HEK293 (cell line): ENCODE measurements at regions not wholly inside any gene's neighbourhood (a gene's known extent, or its start where the extent isn't known, plus 50 kb on each side); places are given as distances from the start of the nearest gene placed in this dataset.

Experiments
- CTCF ChIA-PET: fragments of 350-600 bp; formaldehyde crosslinking; extraction: SDS; loops from one replicate; lab custom pipeline; 2021; ENCODE audit warnings: antibody characterized with exemption; lab: Yijun Ruan, JAX
- POLR2A ChIA-PET: fragments of 300-600 bp; formaldehyde crosslinking; extraction: SDS; loops from one replicate; lab custom pipeline; 2020; ENCODE audit warnings: antibody characterized with exemption, inconsistent platforms; lab: Yijun Ruan, JAX
- H3K27ac ChIP-seq: fragments of 200-500 bp; sonication (Bioruptor generic); 2 replicates; pipeline ENCODE4 v1.5.1; 2014; ENCODE audit warnings: low read depth, low read length, control low read depth, inconsistent platforms; ENCODE audit errors: extremely low read depth
- H3K36me3 ChIP-seq, 2 experiments: fragments of 200-500 bp in 1 of 2; sonication (Bioruptor generic) in 1 of 2; 1 replicate in 1 of 2; 2 replicates in 1 of 2; pipeline ENCODE4 v1.5.1; 2014 to 2017; ENCODE audit warnings: inconsistent platforms in 2 of 2, low read length in 2 of 2; ENCODE audit not compliant: control insufficient read depth in 2 of 2, insufficient read depth in 1 of 2
- H3K4me1 ChIP-seq: fragments of 200-500 bp; sonication (Bioruptor generic); 2 replicates; pipeline ENCODE4 v1.5.1; 2014; ENCODE audit warnings: mild to moderate bottlenecking, low read length, inconsistent platforms; ENCODE audit not compliant: control insufficient read depth, insufficient read depth
- H3K4me3 ChIP-seq: 2 replicates; pipeline ENCODE4 v1.5.1; 2011; ENCODE audit warnings: low read depth, mild to moderate bottlenecking, control low read depth, low read length, moderate library complexity
- H3K9me3 ChIP-seq: fragments of 200-500 bp; sonication (Bioruptor generic); 2 replicates; pipeline ENCODE4 v1.5.1; 2014; ENCODE audit warnings: low read depth, low read length, inconsistent platforms; ENCODE audit not compliant: control insufficient read depth, insufficient read depth
- KLF16 ChIP-seq: fragments of 450-650 bp; formaldehyde crosslinking; IDR thresholded peaks from 2 replicates; pipeline ENCODE4 v1.5.1; 2017; ENCODE audit warnings: missing biosample characterization, missing genetic modification characterization
- KLF9 ChIP-seq: fragments of 450-650 bp; formaldehyde crosslinking; IDR thresholded peaks from 2 replicates; pipeline ENCODE4 v1.5.1; 2016; ENCODE audit warnings: missing biosample characterization, missing genetic modification characterization, low read depth
- SALL2 ChIP-seq: fragments of 450-650 bp; formaldehyde crosslinking; IDR thresholded peaks from 2 replicates; pipeline ENCODE4 v1.5.0; 2017; ENCODE audit warnings: missing biosample characterization, mild to moderate bottlenecking, missing genetic modification characterization, borderline replicate concordance
- SETDB1 ChIP-seq: IDR thresholded peaks from one replicate; pipeline ENCODE4 v1.6.1; 2017; ENCODE audit warnings: mild to moderate bottlenecking, low read length, moderate library complexity, mixed read lengths; ENCODE audit not compliant: insufficient read length
- ZFP41 ChIP-seq: fragments of 450-650 bp; formaldehyde crosslinking; IDR thresholded peaks from 2 replicates; pipeline ENCODE4 v1.5.1; 2016; ENCODE audit warnings: missing biosample characterization, missing genetic modification characterization, borderline replicate concordance
- ZNF132 ChIP-seq: fragments of 450-650 bp; formaldehyde crosslinking; IDR thresholded peaks from 2 replicates; pipeline ENCODE4 v1.5.1; 2017; ENCODE audit warnings: missing biosample characterization, missing genetic modification characterization, borderline replicate concordance
- ZNF184 ChIP-seq: fragments of 450-650 bp; IDR thresholded peaks from 2 replicates; pipeline ENCODE4 v1.5.1; 2018; ENCODE audit warnings: missing biosample characterization, mild to moderate bottlenecking, missing genetic modification characterization
- ZNF202 ChIP-seq: fragments of 450-650 bp; formaldehyde crosslinking; IDR thresholded peaks from 2 replicates; pipeline ENCODE4 v1.5.1; 2016; ENCODE audit warnings: missing biosample characterization, missing genetic modification characterization, borderline replicate concordance
- ZNF292 ChIP-seq: fragments of 450-650 bp; formaldehyde crosslinking; IDR thresholded peaks from 2 replicates; pipeline ENCODE4 v1.5.1; 2016; ENCODE audit warnings: low read depth, missing biosample characterization, missing genetic modification characterization, borderline replicate concordance
- ZNF416 ChIP-seq: fragments of 450-650 bp; formaldehyde crosslinking; IDR thresholded peaks from 2 replicates; pipeline ENCODE4 v1.5.1; 2016; ENCODE audit warnings: missing biosample characterization, missing genetic modification characterization
- ZNF596 ChIP-seq: fragments of 450-650 bp; IDR thresholded peaks from 2 replicates; pipeline ENCODE4 v1.5.0; 2018; ENCODE audit warnings: missing biosample characterization, mild to moderate bottlenecking, missing genetic modification characterization, moderate library complexity
- ZNF629 ChIP-seq: fragments of 450-650 bp; formaldehyde crosslinking; IDR thresholded peaks from 2 replicates; pipeline ENCODE4 v1.5.1; 2017; ENCODE audit warnings: missing biosample characterization, missing genetic modification characterization
- ZNF843 ChIP-seq: fragments of 450-650 bp; formaldehyde crosslinking; IDR thresholded peaks from 2 replicates; pipeline ENCODE4 v1.5.1; 2016; ENCODE audit warnings: missing biosample characterization, missing genetic modification characterization
- TF ChIP-seq, protein P1 (sequence below): fragments of 450-650 bp; formaldehyde crosslinking; IDR thresholded peaks from 2 replicates; pipeline ENCODE4 v1.5.1; 2016; ENCODE audit warnings: missing biosample characterization, missing genetic modification characterization, borderline replicate concordance
- TF ChIP-seq, protein P2 (sequence below): sonication (generic); formaldehyde crosslinking; IDR thresholded peaks from 2 replicates; pipeline ENCODE4 v1.8.1; 2022; ENCODE audit warnings: mild to moderate bottlenecking, moderate library complexity, missing genetic modification reagents
- TF ChIP-seq, protein P3 (sequence below): fragments of 450-650 bp; formaldehyde crosslinking; IDR thresholded peaks from 2 replicates; pipeline ENCODE4 v1.5.1; 2016; ENCODE audit warnings: missing biosample characterization, missing genetic modification characterization
- TF ChIP-seq, protein P4 (sequence below): fragments of 450-650 bp; formaldehyde crosslinking; IDR thresholded peaks from 2 replicates; pipeline ENCODE4 v1.5.1; 2017; ENCODE audit warnings: missing biosample characterization, mild to moderate bottlenecking, missing genetic modification characterization, moderate library complexity
- TF ChIP-seq, protein P5 (sequence below): fragments of 450-650 bp; formaldehyde crosslinking; IDR thresholded peaks from 2 replicates; pipeline ENCODE4 v1.5.1; 2016; ENCODE audit warnings: missing biosample characterization, missing genetic modification characterization
- TF ChIP-seq, protein P6 (sequence below): fragments of 450-650 bp; formaldehyde crosslinking; IDR thresholded peaks from 2 replicates; pipeline ENCODE4 v1.5.1; 2016; ENCODE audit warnings: missing biosample characterization, missing genetic modification characterization

DNA sequence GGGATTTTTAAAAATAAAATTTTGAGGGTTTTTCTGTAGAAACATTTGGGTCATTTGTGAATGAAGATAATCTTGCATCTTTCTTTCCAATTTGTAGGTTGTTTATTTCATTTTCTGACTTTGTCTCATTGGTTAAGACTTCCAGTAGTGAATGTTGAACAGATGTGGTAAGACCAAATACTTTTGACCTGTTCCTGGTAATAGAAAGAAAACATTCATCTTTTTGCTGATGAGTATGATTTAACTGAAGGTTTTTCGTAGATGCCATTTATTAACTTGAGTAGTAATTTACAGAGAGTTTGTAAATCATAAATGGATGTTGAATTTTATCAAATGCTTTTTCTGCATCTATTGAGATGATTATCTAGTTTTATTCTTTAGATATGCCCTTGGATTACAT lies 416.1 kb upstream of the CITED2 start (continued):
- TF ChIP-seq, protein P1, sequence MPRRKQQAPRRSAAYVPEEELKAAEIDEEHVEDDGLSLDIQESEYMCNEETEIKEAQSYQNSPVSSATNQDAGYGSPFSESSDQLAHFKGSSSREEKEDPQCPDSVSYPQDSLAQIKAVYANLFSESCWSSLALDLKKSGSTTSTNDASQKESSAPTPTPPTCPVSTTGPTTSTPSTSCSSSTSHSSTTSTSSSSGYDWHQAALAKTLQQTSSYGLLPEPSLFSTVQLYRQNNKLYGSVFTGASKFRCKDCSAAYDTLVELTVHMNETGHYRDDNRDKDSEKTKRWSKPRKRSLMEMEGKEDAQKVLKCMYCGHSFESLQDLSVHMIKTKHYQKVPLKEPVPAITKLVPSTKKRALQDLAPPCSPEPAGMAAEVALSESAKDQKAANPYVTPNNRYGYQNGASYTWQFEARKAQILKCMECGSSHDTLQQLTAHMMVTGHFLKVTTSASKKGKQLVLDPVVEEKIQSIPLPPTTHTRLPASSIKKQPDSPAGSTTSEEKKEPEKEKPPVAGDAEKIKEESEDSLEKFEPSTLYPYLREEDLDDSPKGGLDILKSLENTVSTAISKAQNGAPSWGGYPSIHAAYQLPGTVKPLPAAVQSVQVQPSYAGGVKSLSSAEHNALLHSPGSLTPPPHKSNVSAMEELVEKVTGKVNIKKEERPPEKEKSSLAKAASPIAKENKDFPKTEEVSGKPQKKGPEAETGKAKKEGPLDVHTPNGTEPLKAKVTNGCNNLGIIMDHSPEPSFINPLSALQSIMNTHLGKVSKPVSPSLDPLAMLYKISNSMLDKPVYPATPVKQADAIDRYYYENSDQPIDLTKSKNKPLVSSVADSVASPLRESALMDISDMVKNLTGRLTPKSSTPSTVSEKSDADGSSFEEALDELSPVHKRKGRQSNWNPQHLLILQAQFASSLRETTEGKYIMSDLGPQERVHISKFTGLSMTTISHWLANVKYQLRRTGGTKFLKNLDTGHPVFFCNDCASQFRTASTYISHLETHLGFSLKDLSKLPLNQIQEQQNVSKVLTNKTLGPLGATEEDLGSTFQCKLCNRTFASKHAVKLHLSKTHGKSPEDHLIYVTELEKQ (tag by site-specific recombination) = no peak
- TF ChIP-seq ZNF202 (tag by site-specific recombination) = no peak
- no peak for TF ChIP-seq KLF9 (tag by site-specific recombination)
- no peak for TF ChIP-seq ZNF596 (tag by site-specific recombination)
- TF ChIP-seq ZNF843 (tag by site-specific recombination) = no peak
- no peak for TF ChIP-seq ZNF132
- TF ChIP-seq, protein P2, sequence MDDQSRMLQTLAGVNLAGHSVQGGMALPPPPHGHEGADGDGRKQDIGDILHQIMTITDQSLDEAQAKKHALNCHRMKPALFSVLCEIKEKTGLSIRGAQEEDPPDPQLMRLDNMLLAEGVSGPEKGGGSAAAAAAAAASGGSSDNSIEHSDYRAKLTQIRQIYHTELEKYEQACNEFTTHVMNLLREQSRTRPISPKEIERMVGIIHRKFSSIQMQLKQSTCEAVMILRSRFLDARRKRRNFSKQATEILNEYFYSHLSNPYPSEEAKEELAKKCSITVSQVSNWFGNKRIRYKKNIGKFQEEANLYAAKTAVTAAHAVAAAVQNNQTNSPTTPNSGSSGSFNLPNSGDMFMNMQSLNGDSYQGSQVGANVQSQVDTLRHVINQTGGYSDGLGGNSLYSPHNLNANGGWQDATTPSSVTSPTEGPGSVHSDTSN (CRISPR knock-in tag) = no peak
- TF ChIP-seq SALL2 (tag by site-specific recombination) = no peak
- no peak for TF ChIP-seq ZNF292 (tag by site-specific recombination)
- TF ChIP-seq, protein P3, sequence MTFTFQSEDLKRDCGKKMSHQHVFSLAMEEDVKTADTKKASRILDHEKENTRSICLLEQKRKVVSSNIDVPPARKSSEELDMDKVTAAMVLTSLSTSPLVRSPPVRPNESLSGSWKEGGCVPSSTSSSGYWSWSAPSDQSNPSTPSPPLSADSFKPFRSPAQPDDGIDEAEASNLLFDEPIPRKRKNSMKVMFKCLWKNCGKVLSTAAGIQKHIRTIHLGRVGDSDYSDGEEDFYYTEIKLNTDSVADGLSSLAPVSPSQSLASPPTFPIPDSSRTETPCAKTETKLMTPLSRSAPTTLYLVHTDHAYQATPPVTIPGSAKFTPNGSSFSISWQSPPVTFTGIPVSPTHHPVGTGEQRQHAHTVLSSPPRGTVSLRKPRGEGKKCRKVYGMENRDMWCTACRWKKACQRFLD (tag by site-specific recombination) = no peak
- TF ChIP-seq, protein P4, sequence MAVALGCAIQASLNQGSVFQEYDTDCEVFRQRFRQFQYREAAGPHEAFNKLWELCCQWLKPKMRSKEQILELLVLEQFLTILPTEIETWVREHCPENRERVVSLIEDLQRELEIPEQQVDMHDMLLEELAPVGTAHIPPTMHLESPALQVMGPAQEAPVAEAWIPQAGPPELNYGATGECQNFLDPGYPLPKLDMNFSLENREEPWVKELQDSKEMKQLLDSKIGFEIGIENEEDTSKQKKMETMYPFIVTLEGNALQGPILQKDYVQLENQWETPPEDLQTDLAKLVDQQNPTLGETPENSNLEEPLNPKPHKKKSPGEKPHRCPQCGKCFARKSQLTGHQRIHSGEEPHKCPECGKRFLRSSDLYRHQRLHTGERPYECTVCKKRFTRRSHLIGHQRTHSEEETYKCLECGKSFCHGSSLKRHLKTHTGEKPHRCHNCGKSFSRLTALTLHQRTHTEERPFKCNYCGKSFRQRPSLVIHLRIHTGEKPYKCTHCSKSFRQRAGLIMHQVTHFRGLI (tag by site-specific recombination) = no peak
- no peak for TF ChIP-seq ZNF184 (tag by site-specific recombination)
- TF ChIP-seq KLF16 = no peak
- TF ChIP-seq, all 188 proteins: peak for 0

DNA sequence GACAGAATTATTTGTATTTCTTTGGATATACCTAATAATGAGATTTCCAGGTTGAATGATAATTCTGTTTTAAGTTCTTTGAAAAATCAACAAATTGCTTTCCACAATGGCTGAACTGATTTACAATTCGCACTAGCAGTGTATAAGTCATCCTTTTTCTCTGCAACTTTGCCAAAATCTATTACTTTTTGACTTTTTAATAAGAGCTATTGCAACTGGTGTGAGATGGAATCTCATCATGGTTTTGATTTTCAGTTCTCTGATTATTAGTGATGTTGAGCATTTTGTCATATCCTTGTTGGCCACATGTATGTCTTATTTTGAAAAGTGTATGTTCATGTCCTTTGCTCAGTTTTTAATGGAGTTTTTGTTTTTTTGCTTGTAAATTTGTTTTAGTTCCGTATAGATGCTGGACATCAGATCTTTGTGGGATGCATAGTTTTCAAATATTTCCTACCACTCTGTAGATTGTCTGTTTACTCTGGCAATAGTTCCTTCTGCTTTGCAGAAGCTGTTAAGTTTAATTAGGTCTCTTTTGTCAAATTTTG lies 409.8 kb upstream of the CITED2 start:
- CTCF ChIA-PET = interaction anchor here (0.6 kb wide), 1 partner anchor 186 kb away, joined by 7 read pairs; no protein-coding TSS in a partner anchor

More for the DNA sequence above, 409.8 kb upstream of the CITED2 start:
- H3K9me3 ChIP-seq = no peaks in the 10 kb centered on the region
- H3K4me3 ChIP-seq = no peak overlapping the region
- TF ChIP-seq ZFP41 (no peak), ZNF416 (tag by site-specific recombination) (no peak), ZNF629 (no peak), SETDB1 (peak; percentile 77)
- TF ChIP-seq, protein P5, sequence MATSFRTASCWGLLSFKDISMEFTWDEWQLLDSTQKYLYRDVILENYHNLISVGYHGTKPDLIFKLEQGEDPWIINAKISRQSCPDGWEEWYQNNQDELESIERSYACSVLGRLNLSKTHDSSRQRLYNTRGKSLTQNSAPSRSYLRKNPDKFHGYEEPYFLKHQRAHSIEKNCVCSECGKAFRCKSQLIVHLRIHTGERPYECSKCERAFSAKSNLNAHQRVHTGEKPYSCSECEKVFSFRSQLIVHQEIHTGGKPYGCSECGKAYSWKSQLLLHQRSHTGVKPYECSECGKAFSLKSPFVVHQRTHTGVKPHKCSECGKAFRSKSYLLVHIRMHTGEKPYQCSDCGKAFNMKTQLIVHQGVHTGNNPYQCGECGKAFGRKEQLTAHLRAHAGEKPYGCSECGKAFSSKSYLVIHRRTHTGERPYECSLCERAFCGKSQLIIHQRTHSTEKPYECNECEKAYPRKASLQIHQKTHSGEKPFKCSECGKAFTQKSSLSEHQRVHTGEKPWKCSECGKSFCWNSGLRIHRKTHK (tag by site-specific recombination) = peak; percentile 77
- TF ChIP-seq, protein P6, sequence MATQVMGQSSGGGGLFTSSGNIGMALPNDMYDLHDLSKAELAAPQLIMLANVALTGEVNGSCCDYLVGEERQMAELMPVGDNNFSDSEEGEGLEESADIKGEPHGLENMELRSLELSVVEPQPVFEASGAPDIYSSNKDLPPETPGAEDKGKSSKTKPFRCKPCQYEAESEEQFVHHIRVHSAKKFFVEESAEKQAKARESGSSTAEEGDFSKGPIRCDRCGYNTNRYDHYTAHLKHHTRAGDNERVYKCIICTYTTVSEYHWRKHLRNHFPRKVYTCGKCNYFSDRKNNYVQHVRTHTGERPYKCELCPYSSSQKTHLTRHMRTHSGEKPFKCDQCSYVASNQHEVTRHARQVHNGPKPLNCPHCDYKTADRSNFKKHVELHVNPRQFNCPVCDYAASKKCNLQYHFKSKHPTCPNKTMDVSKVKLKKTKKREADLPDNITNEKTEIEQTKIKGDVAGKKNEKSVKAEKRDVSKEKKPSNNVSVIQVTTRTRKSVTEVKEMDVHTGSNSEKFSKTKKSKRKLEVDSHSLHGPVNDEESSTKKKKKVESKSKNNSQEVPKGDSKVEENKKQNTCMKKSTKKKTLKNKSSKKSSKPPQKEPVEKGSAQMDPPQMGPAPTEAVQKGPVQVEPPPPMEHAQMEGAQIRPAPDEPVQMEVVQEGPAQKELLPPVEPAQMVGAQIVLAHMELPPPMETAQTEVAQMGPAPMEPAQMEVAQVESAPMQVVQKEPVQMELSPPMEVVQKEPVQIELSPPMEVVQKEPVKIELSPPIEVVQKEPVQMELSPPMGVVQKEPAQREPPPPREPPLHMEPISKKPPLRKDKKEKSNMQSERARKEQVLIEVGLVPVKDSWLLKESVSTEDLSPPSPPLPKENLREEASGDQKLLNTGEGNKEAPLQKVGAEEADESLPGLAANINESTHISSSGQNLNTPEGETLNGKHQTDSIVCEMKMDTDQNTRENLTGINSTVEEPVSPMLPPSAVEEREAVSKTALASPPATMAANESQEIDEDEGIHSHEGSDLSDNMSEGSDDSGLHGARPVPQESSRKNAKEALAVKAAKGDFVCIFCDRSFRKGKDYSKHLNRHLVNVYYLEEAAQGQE (tag by site-specific recombination) = no peak
- TF ChIP-seq, all 188 proteins: peak for 2
- Histone ChIP-seq H3K4me1 (no peaks in the 10 kb centered on the region), H3K27ac (no peak overlapping the region), H3K36me3 (no peaks in the 10 kb centered on the region)
- POLR2A ChIA-PET = no interaction called here
